22Rv1 (cell line): ENCODE measurements at regions not wholly inside any gene's neighbourhood (a gene's known extent, or its start where the extent isn't known, plus 50 kb on each side); places are given as distances from the start of the nearest gene placed in this dataset.

Experiments used
- CTCF ChIP-seq: fragments of 450-650 bp; IDR thresholded peaks from 2 replicates; pipeline ENCODE4 v1.5.1; 2017; ENCODE audit warnings: mild to moderate bottlenecking
- ZFX ChIP-seq: fragments of 450-650 bp; IDR thresholded peaks from 2 replicates; pipeline ENCODE4 v1.6.1; 2017; ENCODE audit warnings: antibody characterized with exemption, borderline replicate concordance

GRCh38 chr14:54226558-54226957 is 170.2 kb upstream of the CDKN3 start:
- no peak for TF ChIP-seq CTCF
- TF ChIP-seq ZFX: no peak
